Smooth muscle cell (in vitro differentiated cells): ENCODE measurements at regions not wholly inside any gene's neighbourhood (a gene's known extent, or its start where the extent isn't known, plus 50 kb on each side); places are given as distances from the start of the nearest gene placed in this dataset.

Experiments
- DNase-seq: peaks from one replicate; lab custom pipeline; 2025; ENCODE audit not compliant: unreplicated experiment; lab: John Stamatoyannopoulos, UW
- H2AFZ ChIP-seq: fragments of 200-600 bp; sonication (generic); 2 replicates; pipeline ENCODE4 v1.6.0; 2016; ENCODE audit warnings: antibody characterized with exemption, low read depth, mild to moderate bottlenecking
- H3F3A ChIP-seq: fragments of 200-600 bp; sonication (generic); 2 replicates; pipeline ENCODE4 v1.6.0; 2017; ENCODE audit warnings: antibody characterized with exemption, low read depth
- H3K27ac ChIP-seq: fragments of 200-600 bp; sonication (generic); 2 replicates; pipeline ENCODE4 v1.5.1; 2016; ENCODE audit warnings: low read depth, mild to moderate bottlenecking
- H3K27me3 ChIP-seq: fragments of 200-600 bp; sonication (generic); 2 replicates; pipeline ENCODE4 v1.6.1; 2016; ENCODE audit warnings: low read depth, mild to moderate bottlenecking
- H3K36me3 ChIP-seq: fragments of 200-600 bp; sonication (generic); 2 replicates; pipeline ENCODE4 v1.5.1; 2016; ENCODE audit warnings: low read depth
- H3K4me1 ChIP-seq: fragments of 200-600 bp; sonication (generic); 2 replicates; pipeline ENCODE4 v1.5.1; 2016; ENCODE audit warnings: low read depth
- H3K4me2 ChIP-seq: fragments of 200-600 bp; sonication (generic); 2 replicates; pipeline ENCODE4 v1.6.0; 2016; ENCODE audit warnings: mild to moderate bottlenecking
- H3K4me3 ChIP-seq: fragments of 200-600 bp; sonication (generic); 2 replicates; pipeline ENCODE4 v1.5.1; 2016; ENCODE audit warnings: mild to moderate bottlenecking
- H3K79me2 ChIP-seq: fragments of 200-600 bp; sonication (generic); 2 replicates; pipeline ENCODE4 v1.6.0; 2016; ENCODE audit warnings: low read depth, mild to moderate bottlenecking
- H3K9ac ChIP-seq: fragments of 200-600 bp; sonication (generic); 2 replicates; pipeline ENCODE4 v1.6.0; 2016; ENCODE audit warnings: low read depth
- H3K9me3 ChIP-seq: fragments of 200-600 bp; sonication (generic); replicated peaks from 2 replicates; pipeline ENCODE4 v1.5.1; 2016; ENCODE audit warnings: low read depth
- H4K20me1 ChIP-seq: fragments of 200-600 bp; sonication (generic); 2 replicates; pipeline ENCODE4 v1.6.0; 2016; ENCODE audit warnings: low read depth
- WGBS: methylation state at CpG from one replicate; pipeline ENCODE4 v1.1.7; 2016; ENCODE audit warnings: low lambda C conversion rate; 5-methylcytosine and 5-hydroxymethylcytosine counted together
- TF ChIP-seq, protein P1 (sequence below): fragments of 200-600 bp; sonication (generic); IDR thresholded peaks from 2 replicates; pipeline ENCODE4 v1.5.1; 2017; ENCODE audit warnings: borderline replicate concordance, mild to moderate bottlenecking, antibody characterized with exemption; ENCODE audit not compliant: insufficient read depth, poor library complexity, severe bottlenecking

DNA sequence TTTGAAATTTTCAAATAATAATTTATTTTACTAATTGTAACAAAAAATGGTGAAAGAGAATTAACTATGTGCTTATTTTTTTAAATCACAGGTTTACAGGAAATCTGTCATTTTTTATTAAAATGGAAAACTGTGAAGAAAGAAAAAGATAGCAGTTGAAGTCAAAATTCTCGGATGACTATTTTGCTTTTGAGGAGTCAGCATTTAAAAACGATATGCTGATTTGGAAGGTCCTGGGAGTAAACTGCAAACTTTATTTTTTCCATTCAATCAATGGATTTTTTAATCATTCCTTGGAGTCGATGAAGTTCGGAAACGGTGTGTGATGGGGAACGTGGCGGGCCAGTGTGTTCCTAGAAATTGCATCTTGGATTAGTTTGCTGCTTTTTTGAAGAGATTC, 258.9 kb upstream of the NAV3 start:
- peaks cover 8% of the 10 kb centered on the region for H3K27me3 ChIP-seq
- H3K79me2 ChIP-seq = no peaks in the 10 kb centered on the region
- H4K20me1 ChIP-seq = no peaks in the 10 kb centered on the region
- no peak for DNase-seq
- no peak overlapping the region for H3K27ac ChIP-seq
- 94% methylated on average over 7 of the region's 7 CpGs for WGBS
- no peak overlapping the region for H3K4me3 ChIP-seq
- no peaks in the 10 kb centered on the region for H3K4me1 ChIP-seq
- TF ChIP-seq, protein P1, sequence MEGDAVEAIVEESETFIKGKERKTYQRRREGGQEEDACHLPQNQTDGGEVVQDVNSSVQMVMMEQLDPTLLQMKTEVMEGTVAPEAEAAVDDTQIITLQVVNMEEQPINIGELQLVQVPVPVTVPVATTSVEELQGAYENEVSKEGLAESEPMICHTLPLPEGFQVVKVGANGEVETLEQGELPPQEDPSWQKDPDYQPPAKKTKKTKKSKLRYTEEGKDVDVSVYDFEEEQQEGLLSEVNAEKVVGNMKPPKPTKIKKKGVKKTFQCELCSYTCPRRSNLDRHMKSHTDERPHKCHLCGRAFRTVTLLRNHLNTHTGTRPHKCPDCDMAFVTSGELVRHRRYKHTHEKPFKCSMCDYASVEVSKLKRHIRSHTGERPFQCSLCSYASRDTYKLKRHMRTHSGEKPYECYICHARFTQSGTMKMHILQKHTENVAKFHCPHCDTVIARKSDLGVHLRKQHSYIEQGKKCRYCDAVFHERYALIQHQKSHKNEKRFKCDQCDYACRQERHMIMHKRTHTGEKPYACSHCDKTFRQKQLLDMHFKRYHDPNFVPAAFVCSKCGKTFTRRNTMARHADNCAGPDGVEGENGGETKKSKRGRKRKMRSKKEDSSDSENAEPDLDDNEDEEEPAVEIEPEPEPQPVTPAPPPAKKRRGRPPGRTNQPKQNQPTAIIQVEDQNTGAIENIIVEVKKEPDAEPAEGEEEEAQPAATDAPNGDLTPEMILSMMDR = no peak
- H3K9ac ChIP-seq = no peak overlapping the region
- H3F3A ChIP-seq = no peaks in the 10 kb centered on the region
- no peaks in the 10 kb centered on the region for H3K36me3 ChIP-seq
- H3K4me2 ChIP-seq = no peak overlapping the region
- H2AFZ ChIP-seq = no peak overlapping the region
- H3K9me3 ChIP-seq = no peaks in the 10 kb centered on the region

DNA sequence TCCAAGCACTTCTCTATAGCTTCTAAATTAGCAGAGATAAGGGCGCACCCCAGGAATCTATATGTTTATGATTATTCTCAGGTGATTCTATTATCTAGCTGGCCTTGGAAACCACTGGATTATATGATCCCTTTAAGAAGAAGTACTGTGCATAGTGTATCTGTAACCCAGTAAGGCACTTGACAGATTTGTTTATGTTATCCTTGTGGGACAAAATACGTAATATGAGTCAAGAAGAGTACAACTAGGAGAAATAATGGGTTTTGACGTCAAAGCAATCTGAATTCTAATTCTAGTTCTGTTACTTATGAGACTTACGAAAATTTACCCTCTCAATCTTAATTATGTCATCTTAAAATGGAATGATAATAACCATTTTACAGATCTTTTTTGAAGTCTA, 259.6 kb upstream of the NAV3 start:
- H3K36me3 ChIP-seq = no peaks in the 10 kb centered on the region
- no peak overlapping the region for H3K4me2 ChIP-seq
- H3K9me3 ChIP-seq = no peaks in the 10 kb centered on the region
- no peaks in the 10 kb centered on the region for H4K20me1 ChIP-seq
- peaks cover 8% of the 10 kb centered on the region for H3K27me3 ChIP-seq
- H3K27ac ChIP-seq = no peak overlapping the region
- H3K4me1 ChIP-seq = no peaks in the 10 kb centered on the region
- H3K4me3 ChIP-seq = no peak overlapping the region
- H2AFZ ChIP-seq = no peak overlapping the region
- no peak overlapping the region for H3K9ac ChIP-seq
- no peaks in the 10 kb centered on the region for H3K79me2 ChIP-seq
- TF ChIP-seq, protein P1 = no peak
- no peak for DNase-seq
- WGBS = 87% methylated on average over 4 of the region's 4 CpGs
- H3F3A ChIP-seq = no peaks in the 10 kb centered on the region

DNA sequence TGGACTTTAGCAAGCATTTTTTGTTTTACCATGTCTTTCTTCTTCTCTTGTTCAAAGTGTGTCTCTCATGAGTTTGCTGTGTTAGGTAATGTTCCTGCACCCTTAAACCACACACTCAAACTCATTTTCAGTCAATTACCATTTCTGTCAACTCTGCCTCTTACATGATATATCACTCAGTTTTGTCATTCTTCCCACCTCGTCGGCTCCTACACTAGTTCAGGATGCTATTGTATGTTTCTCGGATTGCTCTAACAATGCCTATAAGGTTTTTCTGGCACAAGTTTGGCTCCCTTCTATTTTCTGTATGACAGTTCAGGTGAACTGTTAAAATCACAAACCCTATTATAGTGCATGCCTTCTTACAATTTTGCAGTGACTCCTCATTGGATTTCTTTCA, 260.8 kb upstream of the NAV3 start:
- no peaks in the 10 kb centered on the region for H3F3A ChIP-seq
- TF ChIP-seq, protein P1 = no peak
- WGBS = 91% methylated on average over 3 of the region's 3 CpGs

DNA sequence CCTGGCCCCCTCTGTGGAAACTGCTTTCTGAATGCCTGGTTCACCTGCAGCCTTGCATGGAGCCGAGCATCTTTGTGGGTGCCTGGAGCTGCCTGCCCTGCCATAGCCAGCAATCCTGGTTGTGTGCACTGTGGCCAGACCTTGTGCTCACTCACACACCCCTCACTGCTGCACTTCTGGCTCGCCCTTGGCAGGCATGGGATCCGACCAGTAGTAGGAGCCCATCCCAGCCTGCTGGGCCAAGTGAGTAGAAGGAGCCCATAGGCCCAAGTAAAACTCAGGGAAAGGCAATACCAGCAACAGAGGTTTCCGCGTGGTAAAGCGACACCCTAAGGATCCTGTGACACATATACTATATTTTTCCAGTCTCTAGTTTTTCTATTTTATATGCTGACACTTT, 270.0 kb upstream of the NAV3 start:
- 91% methylated on average over 6 of the region's 6 CpGs for WGBS
- no peak for DNase-seq
- no peaks in the 10 kb centered on the region for H4K20me1 ChIP-seq
- no peaks in the 10 kb centered on the region for H3K36me3 ChIP-seq
- no peak overlapping the region for H2AFZ ChIP-seq
- no peaks in the 10 kb centered on the region for H3K27me3 ChIP-seq
- H3K79me2 ChIP-seq = no peaks in the 10 kb centered on the region
- H3K4me1 ChIP-seq = no peaks in the 10 kb centered on the region
- TF ChIP-seq, protein P1 = no peak
- H3K9me3 ChIP-seq = no peaks in the 10 kb centered on the region
- H3K9ac ChIP-seq = no peak overlapping the region
- no peak overlapping the region for H3K27ac ChIP-seq
- no peak overlapping the region for H3K4me2 ChIP-seq
- H3K4me3 ChIP-seq = no peak overlapping the region
- H3F3A ChIP-seq = no peaks in the 10 kb centered on the region

More for the DNA sequence above, 260.8 kb upstream of the NAV3 start:
- Histone ChIP-seq H4K20me1 (no peaks in the 10 kb centered on the region), H3K9me3 (no peaks in the 10 kb centered on the region), H3K27me3 (peaks cover 8% of the 10 kb centered on the region), H3K4me1 (no peaks in the 10 kb centered on the region), H3K4me2 (no peak overlapping the region), H3K79me2 (no peaks in the 10 kb centered on the region), H3K36me3 (no peaks in the 10 kb centered on the region), H2AFZ (no peak overlapping the region), H3K4me3 (no peak overlapping the region), H3K9ac (no peak overlapping the region), H3K27ac (no peak overlapping the region)
- DNase-seq = no peak
